ENCODE measurements at regions not wholly inside any gene's neighbourhood (a gene's known extent, or its start where the extent isn't known, plus 50 kb on each side); places are given as distances from the start of the nearest gene placed in this dataset.

- ChIA-PET RAD21 (ENCODE audit: low non-redundant PET in 1 of 2, low total read pairs in 2 of 2, uncharacterized antibody in 2 of 2, unreplicated experiment in 2 of 2) (no interaction called here), CTCF (no interaction called here), POLR2A (no interaction called here)
- no peaks in the 10 kb centered on the region for H4K20me1 ChIP-seq (ENCODE audit: insufficient read depth)
- no peak overlapping the region for H2AFZ ChIP-seq (ENCODE audit: low read depth, low read length, poor library complexity, severe bottlenecking)
- no peaks in the 10 kb centered on the region for H3K9me2 ChIP-seq (ENCODE audit: insufficient read depth)
- ATAC-seq (no peak), DNase-seq (ENCODE audit: low read depth, low spot score) (no peak)
- no peak overlapping the region for H3K27ac ChIP-seq (ENCODE audit: low read depth, low read length)
- no peaks in the 10 kb centered on the region for H3K79me2 ChIP-seq (ENCODE audit: insufficient read depth, low read length)
- H3K36me3 ChIP-seq (ENCODE audit: control insufficient read depth in 1 of 2, insufficient read depth in 2 of 2, low read length in 2 of 2), result no peaks in the 10 kb centered on the region
- H3K4me3 ChIP-seq (replicated peaks in 1 of 2; ENCODE audit: low read depth in 1 of 2, low read length in 2 of 2), result no peak overlapping the region
- no peak overlapping the region for H3K9ac ChIP-seq (ENCODE audit: low read length)
- no peaks in the 10 kb centered on the region for H3K4me1 ChIP-seq (ENCODE audit: control insufficient read depth in 1 of 2, insufficient read depth in 2 of 2, low read length in 2 of 2)
- intact Hi-C loops (cut with micrococcal nuclease), result no loop called here
- H3K27me3 ChIP-seq (ENCODE audit: insufficient read depth, low read length), result no peaks in the 10 kb centered on the region
- TF ChIP-seq TCF7L2 (IDR thresholded peaks at IDR 0.05; ENCODE audit: borderline replicate concordance, extremely low read depth, insufficient read depth, insufficient read length) (no peak), FOSL1 (IDR thresholded peaks at IDR 0.05; ENCODE audit: low read depth) (no peak), REST (IDR thresholded peaks at IDR 0.05; ENCODE audit: low read depth) (no peak), MAX (IDR thresholded peaks at IDR 0.05) (no peak), ZFX (IDR thresholded peaks at IDR 0.05) (no peak), ATF3 (IDR thresholded peaks at IDR 0.05) (no peak), EZH2 (IDR thresholded peaks at IDR 0.05) (no peak), SRF (IDR thresholded peaks at IDR 0.05; ENCODE audit: low read depth) (no peak)
- TF ChIP-seq, protein P1, sequence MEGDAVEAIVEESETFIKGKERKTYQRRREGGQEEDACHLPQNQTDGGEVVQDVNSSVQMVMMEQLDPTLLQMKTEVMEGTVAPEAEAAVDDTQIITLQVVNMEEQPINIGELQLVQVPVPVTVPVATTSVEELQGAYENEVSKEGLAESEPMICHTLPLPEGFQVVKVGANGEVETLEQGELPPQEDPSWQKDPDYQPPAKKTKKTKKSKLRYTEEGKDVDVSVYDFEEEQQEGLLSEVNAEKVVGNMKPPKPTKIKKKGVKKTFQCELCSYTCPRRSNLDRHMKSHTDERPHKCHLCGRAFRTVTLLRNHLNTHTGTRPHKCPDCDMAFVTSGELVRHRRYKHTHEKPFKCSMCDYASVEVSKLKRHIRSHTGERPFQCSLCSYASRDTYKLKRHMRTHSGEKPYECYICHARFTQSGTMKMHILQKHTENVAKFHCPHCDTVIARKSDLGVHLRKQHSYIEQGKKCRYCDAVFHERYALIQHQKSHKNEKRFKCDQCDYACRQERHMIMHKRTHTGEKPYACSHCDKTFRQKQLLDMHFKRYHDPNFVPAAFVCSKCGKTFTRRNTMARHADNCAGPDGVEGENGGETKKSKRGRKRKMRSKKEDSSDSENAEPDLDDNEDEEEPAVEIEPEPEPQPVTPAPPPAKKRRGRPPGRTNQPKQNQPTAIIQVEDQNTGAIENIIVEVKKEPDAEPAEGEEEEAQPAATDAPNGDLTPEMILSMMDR (IDR thresholded peaks at IDR 0.05 in 2 of 3, conservative IDR thresholded peaks at IDR 0.05 in 1 of 3; ENCODE audit: borderline replicate concordance in 1 of 3, insufficient read depth in 1 of 3, low read depth in 2 of 3, low read length in 2 of 3), result no peak
- H3K9me3 ChIP-seq (ENCODE audit: control insufficient read depth in 1 of 2, insufficient read depth in 1 of 2, low read depth in 1 of 2, low read length in 2 of 2), result peaks cover 0 to 11% of the 10 kb centered on the region in 2 experiments; a peak in 2 of 4 replicates
- H3K4me2 ChIP-seq (ENCODE audit: low read length), result no peak overlapping the region
- BruUV-seq (replicated peaks), result no TSS peak
Measured at GRCh38 chr5:12854386-12854785, 950.1 kb upstream of the CTNND2 start.

Data from HCT116 (cell line).